HG03175 (cell line): ENCODE measurements at regions not wholly inside any gene's neighbourhood (a gene's known extent, or its start where the extent isn't known, plus 50 kb on each side); places are given as distances from the start of the nearest gene placed in this dataset.

ENCODE experiments used
- ATAC-seq: cut with Tn5 transposase; IDR thresholded peaks from one replicate; pipeline ENCODE4 v1.9.1; 2021; ENCODE audit warnings: mild to moderate bottlenecking, moderate library complexity; ENCODE audit not compliant: unreplicated experiment

DNA sequence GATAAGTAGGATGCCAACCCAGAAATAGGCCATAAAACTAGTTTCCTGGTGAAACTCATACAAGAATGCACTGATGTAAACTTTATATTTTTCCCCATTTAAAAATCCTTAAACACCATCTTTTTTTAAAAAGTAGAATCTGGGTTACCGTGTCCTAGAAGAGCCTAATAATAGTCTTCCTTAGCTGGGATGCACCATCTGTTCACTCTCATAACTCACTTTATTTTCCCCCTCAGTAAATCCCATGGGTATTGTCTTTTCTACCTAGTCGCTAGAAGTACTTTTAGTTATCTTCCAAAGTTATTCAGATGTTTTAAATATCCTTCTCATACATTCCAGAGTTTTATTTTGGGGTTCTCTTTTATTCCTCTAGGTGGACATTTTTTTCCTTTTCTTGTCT lies 250.2 kb downstream of the PLA2G4A start:
- ATAC-seq: no peak

DNA sequence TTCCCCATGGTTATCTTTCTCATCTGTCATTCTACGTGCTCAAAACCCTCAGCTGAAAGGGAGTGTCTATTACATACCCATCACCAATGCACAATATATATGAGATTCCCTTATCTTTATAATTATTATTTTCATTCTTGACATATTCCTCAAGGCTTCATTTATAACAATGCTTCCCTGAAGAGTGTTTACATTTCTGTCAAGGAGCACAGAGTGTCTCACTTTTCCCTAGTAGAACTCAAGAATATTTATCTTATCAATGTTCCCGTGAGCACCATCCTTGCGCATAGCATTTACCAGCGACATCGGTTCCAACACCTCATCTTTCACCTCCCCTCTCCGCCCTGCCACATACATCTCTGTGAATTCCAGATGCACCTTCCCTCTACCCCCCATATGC lies 250.6 kb downstream of the PLA2G4A start:
- no peak for ATAC-seq

DNA sequence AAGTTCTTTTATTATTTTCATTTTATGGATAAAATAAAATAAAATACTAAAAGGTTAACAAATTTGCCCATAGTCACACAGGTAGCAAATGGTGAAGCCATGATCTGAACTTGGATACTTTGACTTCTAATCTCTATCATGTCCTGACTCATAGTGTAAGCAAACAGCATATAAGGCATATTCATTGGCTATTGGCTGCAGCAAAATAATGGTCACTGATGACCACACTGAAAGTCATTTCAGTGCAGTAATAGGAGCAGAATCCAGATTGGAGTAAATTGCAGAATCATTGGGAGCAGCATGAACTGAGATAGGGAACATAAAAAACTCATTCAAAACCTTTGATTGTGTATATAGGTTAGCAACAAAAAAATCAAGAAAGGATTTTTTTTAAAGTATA lies 262.9 kb downstream of the PLA2G4A start:
- no peak for ATAC-seq

DNA sequence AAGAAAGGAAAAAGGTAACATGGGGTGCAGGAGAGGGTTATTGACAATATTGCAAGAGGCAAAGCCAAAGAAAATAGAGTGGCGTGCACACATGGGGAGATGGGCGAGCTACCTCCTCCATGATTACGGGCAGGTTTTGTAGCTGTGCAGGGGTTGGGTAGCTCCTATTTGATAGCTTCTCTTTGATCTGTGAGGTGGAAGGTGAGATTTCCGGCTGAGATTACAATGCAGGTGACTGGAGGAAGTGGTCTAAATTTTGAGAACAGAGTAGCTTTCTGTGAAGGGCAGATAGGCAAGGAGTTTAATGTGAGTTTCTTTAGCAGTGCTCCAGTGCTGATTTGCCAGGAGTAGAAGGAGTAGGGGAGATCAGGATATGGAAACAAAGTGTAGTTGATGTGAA lies 263.4 kb downstream of the PLA2G4A start:
- ATAC-seq: no peak

DNA sequence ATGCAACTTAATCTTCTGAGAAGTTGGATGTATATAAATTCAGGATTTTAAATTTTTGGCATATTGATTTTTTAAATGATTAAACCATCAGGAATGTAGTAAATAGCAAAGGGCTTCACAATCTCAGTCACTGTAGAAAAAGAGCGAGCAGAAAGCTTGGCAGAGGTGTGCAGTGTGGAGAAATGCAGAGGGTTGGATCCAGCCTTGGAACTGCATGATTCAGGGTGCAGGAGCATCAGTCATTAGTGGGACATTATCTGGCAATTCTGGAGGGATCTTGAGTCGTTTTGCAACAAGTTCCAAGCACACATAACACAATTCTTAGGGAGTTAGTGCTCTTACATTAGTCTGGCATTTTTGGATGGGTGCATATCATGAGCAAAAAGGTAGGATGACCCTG lies 267.9 kb downstream of the PLA2G4A start:
- no peak for ATAC-seq

DNA sequence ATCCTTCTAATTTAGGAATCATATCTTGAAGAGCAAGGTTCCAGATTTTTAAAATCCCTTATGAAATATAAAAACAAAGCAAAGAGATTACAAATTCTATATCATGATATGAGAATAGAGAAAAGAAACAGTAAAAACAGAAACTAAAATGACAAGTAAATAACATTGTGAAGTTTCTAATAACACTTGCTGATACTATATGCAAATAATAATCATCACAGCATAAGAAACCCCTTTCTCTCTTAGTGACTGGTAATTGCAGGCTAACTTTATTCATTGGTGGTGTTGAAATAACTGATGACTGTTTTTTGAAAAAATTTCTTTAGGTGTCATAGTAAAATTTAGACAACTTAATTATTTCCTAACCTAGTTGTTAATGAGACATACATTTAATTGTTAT lies 281.6 kb downstream of the PLA2G4A start:
- ATAC-seq: no peak

DNA sequence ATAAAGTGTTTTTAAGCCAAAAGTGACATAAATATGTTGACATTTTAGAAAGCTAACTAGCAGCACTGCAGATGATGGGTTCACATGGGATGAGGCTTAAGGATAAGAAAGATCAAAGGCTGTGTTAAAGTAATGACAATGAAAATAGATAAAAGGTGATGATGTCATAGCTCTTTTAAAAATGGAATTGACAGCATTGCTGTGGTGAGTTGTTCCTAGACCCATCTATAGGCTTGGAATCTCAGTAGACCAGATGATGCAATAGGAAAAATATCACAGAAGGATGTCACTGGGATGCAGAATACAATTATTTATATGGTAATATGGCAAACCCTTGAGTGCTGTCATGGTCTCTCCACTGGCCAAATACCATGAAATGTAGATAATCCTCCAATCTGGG lies 286.0 kb downstream of the PLA2G4A start:
- ATAC-seq: no peak

DNA sequence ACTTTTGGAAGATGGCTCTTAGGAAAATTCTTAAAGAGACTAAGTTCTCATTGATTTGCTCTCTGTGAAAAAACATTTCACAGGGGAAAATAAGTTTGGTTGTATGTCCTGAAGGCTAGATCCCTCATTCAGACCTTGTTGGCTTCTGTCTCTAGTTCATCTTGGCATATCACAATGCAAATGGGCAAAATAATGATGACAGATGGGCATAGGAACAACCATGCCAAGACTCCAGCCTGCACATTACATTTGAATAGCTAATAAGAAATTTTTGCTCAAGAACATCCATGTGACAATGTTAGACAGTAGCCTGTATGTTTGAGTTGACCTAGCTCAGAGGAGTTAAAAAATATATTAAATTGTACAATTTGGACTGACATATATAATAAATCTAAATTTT lies 292.9 kb downstream of the PLA2G4A start:
- ATAC-seq: no peak

- ATAC-seq: no peak
Observed at GRCh38 chr1:187122566-187122965, 293.8 kb downstream of the PLA2G4A start.

DNA sequence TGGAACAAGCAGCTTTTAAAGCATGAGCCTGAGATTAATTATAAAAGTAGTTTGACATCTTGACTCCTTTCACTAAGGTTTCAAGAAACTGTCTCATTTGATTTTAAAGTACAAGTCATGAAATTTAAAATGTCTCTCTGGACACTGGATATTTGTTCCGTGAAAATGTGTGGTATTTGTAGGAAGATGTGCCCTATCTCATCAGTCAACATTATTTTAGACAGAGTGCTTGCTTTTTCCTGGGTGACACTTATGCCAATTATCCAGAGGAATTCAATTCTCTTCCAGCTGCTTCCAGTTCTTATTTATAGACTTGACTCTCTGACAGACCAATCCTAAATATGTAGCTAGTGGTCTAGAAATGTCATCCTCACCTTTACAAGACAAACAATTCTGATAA lies 300.4 kb downstream of the PLA2G4A start:
- ATAC-seq: no peak

GRCh38 chr1:187143783-187144182 lies 315.0 kb downstream of the PLA2G4A start:
- ATAC-seq: no peak

- ATAC-seq: no peak
Observed at GRCh38 chr1:187146388-187146787, 317.6 kb downstream of the PLA2G4A start.

DNA sequence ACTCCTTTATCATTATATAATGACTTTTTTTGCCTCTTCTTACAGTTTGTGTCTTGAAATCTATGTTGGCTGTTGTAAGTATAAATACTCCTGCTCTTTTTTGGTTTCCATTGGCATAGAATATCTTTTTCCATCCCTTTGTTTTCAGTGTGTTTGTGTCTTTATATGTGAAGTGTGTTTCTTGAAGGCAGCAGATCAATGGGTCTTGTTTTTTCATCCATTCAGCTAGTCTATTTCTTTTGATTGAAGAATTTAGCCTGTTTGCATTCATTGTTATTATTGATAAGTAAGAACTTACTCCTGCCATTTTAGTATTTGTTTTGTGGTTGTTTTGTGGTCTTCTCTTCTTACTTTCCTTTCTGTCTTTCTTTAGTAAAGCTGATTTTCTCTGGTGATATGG lies 322.8 kb downstream of the PLA2G4A start:
- ATAC-seq: no peak

- no peak for ATAC-seq
Observed at GRCh38 chr1:187153047-187153446, 324.3 kb downstream of the PLA2G4A start.

DNA sequence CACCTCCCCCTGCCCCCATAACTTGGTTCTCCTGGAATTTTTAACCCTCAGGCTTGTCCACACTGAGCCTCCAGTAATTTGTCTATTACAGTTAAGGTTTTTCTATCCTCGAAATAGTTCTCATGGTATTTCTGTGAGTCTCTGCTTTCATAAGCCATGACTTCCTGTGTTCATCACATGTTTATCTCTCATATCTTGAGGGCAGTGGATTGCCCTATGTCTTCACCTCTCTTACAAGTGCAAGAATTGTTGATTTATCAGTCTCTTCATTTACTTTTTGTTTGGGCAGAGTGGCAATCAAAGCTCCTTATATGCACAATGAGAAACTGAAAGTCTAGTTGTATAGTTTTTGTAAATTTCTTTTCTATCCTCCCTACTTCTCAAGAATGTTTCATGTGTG lies 328.4 kb downstream of the PLA2G4A start:
- no peak for ATAC-seq

DNA sequence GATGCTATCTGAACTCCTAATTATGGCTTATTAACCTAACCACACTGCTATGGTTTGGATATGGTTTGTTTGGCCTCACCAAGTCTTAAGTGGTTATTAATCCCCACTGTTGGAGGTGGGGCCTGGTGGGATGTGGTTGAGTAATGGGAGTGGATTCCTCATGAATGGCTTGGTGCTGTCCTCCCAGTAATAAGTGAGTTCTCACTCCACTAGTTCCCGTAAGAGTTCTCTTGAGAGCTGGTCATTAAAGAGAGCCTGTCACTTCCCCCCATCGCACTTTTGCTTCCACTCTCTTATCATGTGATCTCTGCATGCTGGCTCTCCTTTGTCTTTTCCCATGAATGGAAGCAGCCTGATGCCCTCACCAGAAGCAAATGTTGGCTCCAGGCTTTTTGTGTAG lies 328.8 kb downstream of the PLA2G4A start:
- no peak for ATAC-seq

- ATAC-seq: no peak
Observed at GRCh38 chr1:187167555-187167954, 338.8 kb downstream of the PLA2G4A start.

DNA sequence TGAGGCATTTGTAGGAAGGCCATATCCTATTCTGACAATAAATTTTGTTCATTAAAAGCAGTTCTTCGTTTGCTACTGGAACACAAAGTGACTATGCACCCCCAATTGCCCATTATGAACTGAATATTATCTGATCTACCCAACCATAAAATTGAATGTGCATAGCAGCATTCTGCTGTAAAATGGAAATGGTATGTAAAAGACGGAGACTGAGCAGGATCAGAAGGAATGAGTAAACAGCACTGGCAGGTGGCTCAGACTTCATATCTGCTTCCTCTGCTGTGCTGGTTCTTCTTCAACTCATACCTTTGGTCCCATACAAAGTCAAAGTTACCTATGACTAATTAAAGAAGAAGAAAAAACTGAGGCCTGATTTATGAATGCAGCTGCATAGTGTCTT lies 339.5 kb downstream of the PLA2G4A start:
- no peak for ATAC-seq

DNA sequence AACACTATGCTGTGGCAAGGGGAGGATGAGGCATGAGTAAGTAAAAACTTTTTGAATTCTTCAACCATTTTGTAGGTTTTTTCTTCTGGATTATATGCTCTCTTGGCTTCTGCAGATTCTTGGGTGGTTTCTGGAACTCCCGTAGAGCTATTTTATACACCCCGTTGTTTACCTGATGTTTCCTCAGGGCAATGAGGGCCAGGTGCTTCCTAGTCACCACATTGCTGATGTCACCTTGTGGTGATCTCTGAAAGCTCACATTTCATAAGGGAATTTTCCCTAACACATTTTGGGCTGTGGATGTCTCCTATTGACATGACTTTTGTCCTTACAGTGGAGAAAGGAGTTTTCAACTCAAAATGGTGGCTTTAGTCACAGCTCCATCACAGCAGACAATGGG lies 356.6 kb downstream of the PLA2G4A start:
- ATAC-seq: no peak

DNA sequence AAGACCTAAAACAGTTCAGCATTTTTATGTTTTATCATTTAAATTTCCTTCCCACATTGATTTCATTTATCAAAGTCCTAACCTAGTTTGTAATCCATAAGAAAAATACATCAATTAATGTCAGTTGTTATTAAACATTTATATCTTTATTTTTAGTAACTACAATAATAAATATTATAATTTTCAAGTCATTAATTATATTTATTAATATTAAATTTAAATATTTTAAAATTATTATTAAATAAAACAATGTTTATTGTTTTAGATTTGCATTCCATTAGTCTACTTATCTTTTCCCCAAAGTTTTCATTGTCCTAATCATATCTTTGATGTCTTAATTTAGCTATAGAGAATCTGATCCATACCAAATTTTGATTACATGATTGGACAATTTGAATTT lies 368.9 kb downstream of the PLA2G4A start:
- no peak for ATAC-seq

- ATAC-seq: no peak
Observed at GRCh38 chr1:187203257-187203656, 374.5 kb downstream of the PLA2G4A start.

DNA sequence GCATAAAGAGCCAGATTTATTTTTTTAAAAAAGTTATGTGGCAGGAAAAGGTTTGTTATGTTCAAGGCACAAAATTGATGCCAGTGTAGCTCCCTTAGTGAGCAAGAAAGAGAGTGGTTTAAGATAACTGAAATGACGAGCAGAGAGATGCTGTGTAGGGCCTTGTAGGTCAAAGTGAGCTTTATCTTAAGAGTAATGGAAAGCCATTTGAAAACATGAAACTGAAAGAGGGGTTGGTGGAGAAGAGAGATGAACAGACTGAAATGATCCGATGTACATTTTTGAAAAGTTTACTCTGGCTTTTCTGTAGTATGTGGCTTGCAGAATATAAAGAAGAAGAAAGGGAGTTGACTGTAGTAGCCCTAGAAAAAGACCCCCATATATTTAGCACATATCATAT lies 383.6 kb downstream of the PLA2G4A start:
- no peak for ATAC-seq

- ATAC-seq: no peak
Observed at GRCh38 chr1:187226396-187226795, 397.6 kb downstream of the PLA2G4A start.

GRCh38 chr1:187228790-187229189 lies 400.0 kb downstream of the PLA2G4A start:
- ATAC-seq: no peak
